SK-N-MC (cell line): ENCODE measurements at regions not wholly inside any gene's neighbourhood (a gene's known extent, or its start where the extent isn't known, plus 50 kb on each side); places are given as distances from the start of the nearest gene placed in this dataset.

Experiments used
- EZH2 ChIP-seq: fragments of 200-600 bp; sonication (generic); IDR thresholded peaks from one replicate; pipeline ENCODE4 v1.6.1; 2017; ENCODE audit warnings: antibody characterized with exemption
- FOXP2 ChIP-seq: optimal IDR thresholded peaks from 2 replicates; pipeline ENCODE3; 2011; ENCODE audit warnings: mild to moderate bottlenecking, moderate library complexity; ENCODE audit not compliant: insufficient read depth; ENCODE audit errors: extremely low read length, control extremely low read depth
- POLR2AphosphoS5 ChIP-seq: IDR thresholded peaks from 2 replicates; pipeline ENCODE4 v1.6.1; 2012; ENCODE audit warnings: mild to moderate bottlenecking, low read depth, low read length, borderline replicate concordance

- TF ChIP-seq EZH2 = no peak
- no peak for TF ChIP-seq POLR2AphosphoS5
- TF ChIP-seq FOXP2 = no peak
These were observed 424.4 kb downstream of the TCERG1L start for GRCh38 chr10:130887170-130887569.
